Neural progenitor cell (in vitro differentiated cells): ENCODE measurements at regions not wholly inside any gene's neighbourhood (a gene's known extent, or its start where the extent isn't known, plus 50 kb on each side); places are given as distances from the start of the nearest gene placed in this dataset.

Experiments
- DNase-seq: peaks from one replicate; pipeline ENCODE4 v3.0.0-alpha.2; 2016; ENCODE audit warnings: low spot score
- H2AFZ ChIP-seq: fragments of 200-600 bp; sonication (generic); replicated peaks from 2 replicates; pipeline ENCODE4 v1.6.1; 2016; ENCODE audit warnings: antibody characterized with exemption
- H3F3A ChIP-seq: fragments of 200-600 bp; sonication (generic); 2 replicates; pipeline ENCODE4 v1.6.1; 2016; ENCODE audit warnings: antibody characterized with exemption, low read depth
- H3K27ac ChIP-seq: fragments of 200-600 bp; sonication (generic); 2 replicates; pipeline ENCODE4 v1.5.1; 2016; ENCODE audit warnings: mild to moderate bottlenecking
- H3K27me3 ChIP-seq: fragments of 200-600 bp; sonication (generic); 2 replicates; pipeline ENCODE4 v1.6.1; 2016; ENCODE audit warnings: mild to moderate bottlenecking, moderate library complexity
- H3K36me3 ChIP-seq: fragments of 200-600 bp; sonication (generic); 2 replicates; pipeline ENCODE4 v1.5.1; 2016
- H3K4me1 ChIP-seq: fragments of 200-600 bp; sonication (generic); 2 replicates; pipeline ENCODE4 v1.6.1; 2016; ENCODE audit warnings: mixed run types
- H3K4me2 ChIP-seq: fragments of 200-600 bp; sonication (generic); 2 replicates; pipeline ENCODE4 v1.6.1; 2016
- H3K4me3 ChIP-seq: fragments of 200-600 bp; sonication (generic); 2 replicates; pipeline ENCODE4 v1.5.1; 2016
- H3K79me2 ChIP-seq: fragments of 200-600 bp; sonication (generic); 2 replicates; pipeline ENCODE4 v1.6.1; 2016; ENCODE audit warnings: low read depth
- H3K9ac ChIP-seq: fragments of 200-600 bp; sonication (generic); 2 replicates; pipeline ENCODE4 v1.6.1; 2016
- H3K9me3 ChIP-seq: fragments of 200-600 bp; sonication (generic); 2 replicates; pipeline ENCODE4 v1.5.1; 2016; ENCODE audit warnings: low read depth
- H4K20me1 ChIP-seq: fragments of 200-600 bp; sonication (generic); 2 replicates; pipeline ENCODE4 v1.6.1; 2016; ENCODE audit warnings: low read depth
- H3K27ac Mint-ChIP-seq: 3 replicates; pipeline ENCODE4 v1.8.0; 2021; ENCODE audit warnings: mixed read lengths
- H3K27me3 Mint-ChIP-seq: 2 replicates; pipeline ENCODE4 v1.8.0; 2022; ENCODE audit warnings: low read depth, mild to moderate bottlenecking, inconsistent platforms, moderate library complexity, mixed read lengths; ENCODE audit not compliant: insufficient read depth
- H3K36me3 Mint-ChIP-seq: 3 replicates; pipeline ENCODE4 v1.8.0; 2021; ENCODE audit warnings: mixed read lengths
- H3K4me1 Mint-ChIP-seq: 3 replicates; pipeline ENCODE4 v1.8.0; 2021; ENCODE audit warnings: mixed read lengths
- H3K4me3 Mint-ChIP-seq: 3 replicates; pipeline ENCODE4 v1.8.0; 2021; ENCODE audit warnings: mild to moderate bottlenecking, moderate library complexity, mixed read lengths
- H3K9me3 Mint-ChIP-seq: 3 replicates; pipeline ENCODE4 v1.8.0; 2020; ENCODE audit warnings: mixed read lengths
- EZH2 ChIP-seq: fragments of 200-600 bp; sonication (generic); IDR thresholded peaks from 2 replicates; pipeline ENCODE4 v1.6.1; 2017; ENCODE audit warnings: antibody characterized with exemption, mild to moderate bottlenecking, moderate library complexity
- EZH2phosphoT487 ChIP-seq: fragments of 200-600 bp; sonication (generic); IDR thresholded peaks from 2 replicates; pipeline ENCODE4 v1.6.1; 2017; ENCODE audit warnings: antibody characterized with exemption
- TF ChIP-seq, protein P1 (sequence below): fragments of 200-600 bp; sonication (generic); IDR thresholded peaks from 2 replicates; pipeline ENCODE4 v1.5.1; 2017; ENCODE audit warnings: antibody characterized with exemption, mild to moderate bottlenecking

DNA sequence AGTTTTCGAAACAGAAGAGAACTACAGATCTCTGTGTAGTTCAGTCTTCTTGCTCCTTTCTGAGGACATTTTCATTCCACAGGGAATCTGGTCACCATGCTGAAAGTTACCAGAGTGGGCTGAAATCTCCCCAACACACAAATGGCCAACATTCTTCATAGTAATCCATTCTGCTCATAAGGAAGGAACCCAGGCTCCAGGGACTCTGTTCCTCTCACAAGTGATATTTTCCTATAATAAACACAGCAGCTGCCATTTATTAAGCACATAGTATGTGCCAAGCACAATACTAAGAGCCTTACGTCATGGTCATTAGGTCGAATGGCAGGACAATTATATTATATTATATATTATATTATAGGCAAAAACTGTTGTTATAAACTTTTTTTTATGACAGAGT is 109.8 kb downstream of the RAB11FIP2 start:
- no peak for DNase-seq
- no peaks in the 10 kb centered on the region for H3K36me3 Mint-ChIP-seq
- no peak for TF ChIP-seq EZH2
- TF ChIP-seq, protein P1, sequence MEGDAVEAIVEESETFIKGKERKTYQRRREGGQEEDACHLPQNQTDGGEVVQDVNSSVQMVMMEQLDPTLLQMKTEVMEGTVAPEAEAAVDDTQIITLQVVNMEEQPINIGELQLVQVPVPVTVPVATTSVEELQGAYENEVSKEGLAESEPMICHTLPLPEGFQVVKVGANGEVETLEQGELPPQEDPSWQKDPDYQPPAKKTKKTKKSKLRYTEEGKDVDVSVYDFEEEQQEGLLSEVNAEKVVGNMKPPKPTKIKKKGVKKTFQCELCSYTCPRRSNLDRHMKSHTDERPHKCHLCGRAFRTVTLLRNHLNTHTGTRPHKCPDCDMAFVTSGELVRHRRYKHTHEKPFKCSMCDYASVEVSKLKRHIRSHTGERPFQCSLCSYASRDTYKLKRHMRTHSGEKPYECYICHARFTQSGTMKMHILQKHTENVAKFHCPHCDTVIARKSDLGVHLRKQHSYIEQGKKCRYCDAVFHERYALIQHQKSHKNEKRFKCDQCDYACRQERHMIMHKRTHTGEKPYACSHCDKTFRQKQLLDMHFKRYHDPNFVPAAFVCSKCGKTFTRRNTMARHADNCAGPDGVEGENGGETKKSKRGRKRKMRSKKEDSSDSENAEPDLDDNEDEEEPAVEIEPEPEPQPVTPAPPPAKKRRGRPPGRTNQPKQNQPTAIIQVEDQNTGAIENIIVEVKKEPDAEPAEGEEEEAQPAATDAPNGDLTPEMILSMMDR, result no peak
- TF ChIP-seq EZH2phosphoT487, result no peak
- H3K9ac ChIP-seq, result no peak overlapping the region
- peaks cover 12% of the 10 kb centered on the region for H3K27me3 Mint-ChIP-seq
- no peak overlapping the region for H2AFZ ChIP-seq
- no peak overlapping the region for H3K27ac ChIP-seq
- H3K36me3 ChIP-seq, result no peaks in the 10 kb centered on the region
- no peak overlapping the region for H3K4me2 ChIP-seq
- no peaks in the 10 kb centered on the region for H3K79me2 ChIP-seq
- H3K9me3 ChIP-seq, result no peaks in the 10 kb centered on the region
- no peak overlapping the region for H3K4me3 ChIP-seq
- no peak overlapping the region for H3K27ac Mint-ChIP-seq
- H3K4me3 Mint-ChIP-seq, result no peak overlapping the region
- no peaks in the 10 kb centered on the region for H4K20me1 ChIP-seq
- no peaks in the 10 kb centered on the region for H3K27me3 ChIP-seq
- H3K9me3 Mint-ChIP-seq, result peaks cover 5% of the 10 kb centered on the region
- peaks cover 13% of the 10 kb centered on the region for H3F3A ChIP-seq
- H3K4me1 Mint-ChIP-seq, result peaks cover 16% of the 10 kb centered on the region
- H3K4me1 ChIP-seq, result peaks cover 25% of the 10 kb centered on the region

GRCh38 chr10:117938104-117938503 is 108.6 kb downstream of the RAB11FIP2 start:
- no peaks in the 10 kb centered on the region for H3K36me3 Mint-ChIP-seq
- no peak overlapping the region for H3K27ac Mint-ChIP-seq
- TF ChIP-seq, protein P1, result no peak
- TF ChIP-seq EZH2 (no peak), EZH2phosphoT487 (no peak)
- Histone ChIP-seq H3K9me3 (no peaks in the 10 kb centered on the region), H3K79me2 (no peaks in the 10 kb centered on the region), H3K4me2 (no peak overlapping the region), H3K36me3 (no peaks in the 10 kb centered on the region), H3K4me1 (peaks cover 25% of the 10 kb centered on the region), H3K4me3 (no peak overlapping the region), H3K9ac (no peak overlapping the region), H2AFZ (no peak overlapping the region), H3K27ac (no peak overlapping the region), H3F3A (peaks cover 12% of the 10 kb centered on the region), H4K20me1 (no peaks in the 10 kb centered on the region), H3K27me3 (no peaks in the 10 kb centered on the region)
- H3K27me3 Mint-ChIP-seq, result peaks cover 12% of the 10 kb centered on the region
- no peak overlapping the region for H3K4me3 Mint-ChIP-seq
- DNase-seq, result no peak
- H3K9me3 Mint-ChIP-seq, result peaks cover 5% of the 10 kb centered on the region
- H3K4me1 Mint-ChIP-seq, result peaks cover 16% of the 10 kb centered on the region

DNA sequence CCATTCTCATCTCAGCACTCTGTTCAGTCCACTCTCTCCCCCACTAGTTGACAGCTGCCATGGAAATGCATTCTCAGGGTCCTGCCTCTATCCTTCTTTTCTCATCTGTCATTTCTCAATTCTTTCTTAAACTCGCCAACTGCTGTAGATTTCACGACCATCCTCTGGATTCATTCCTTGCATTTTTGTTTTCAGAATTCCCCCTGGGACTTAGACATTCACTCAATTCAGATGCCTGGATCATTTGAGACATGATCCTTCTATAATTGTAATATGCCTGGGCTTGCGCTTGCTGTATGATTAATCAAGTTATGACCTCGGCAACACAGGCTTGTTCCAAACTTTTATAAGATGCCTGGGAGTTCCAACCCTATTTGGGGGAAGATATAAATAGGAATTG is 104.5 kb downstream of the RAB11FIP2 start:
- Mint-ChIP-seq H3K36me3 (no peaks in the 10 kb centered on the region), H3K27ac (no peak overlapping the region), H3K4me3 (no peak overlapping the region), H3K9me3 (peaks cover 7% of the 10 kb centered on the region), H3K4me1 (no peaks in the 10 kb centered on the region), H3K27me3 (peaks cover 5% of the 10 kb centered on the region)
- no peak overlapping the region for H3K27ac ChIP-seq
- no peak overlapping the region for H3K4me2 ChIP-seq
- H3K9me3 ChIP-seq, result no peaks in the 10 kb centered on the region
- DNase-seq, result no peak
- peaks cover 4% of the 10 kb centered on the region for H3F3A ChIP-seq
- TF ChIP-seq, protein P1, result no peak
- no peak for TF ChIP-seq EZH2
- no peak for TF ChIP-seq EZH2phosphoT487
- H4K20me1 ChIP-seq, result no peaks in the 10 kb centered on the region
- no peak overlapping the region for H3K4me3 ChIP-seq
- H2AFZ ChIP-seq, result no peak overlapping the region
- H3K36me3 ChIP-seq, result no peaks in the 10 kb centered on the region
- H3K9ac ChIP-seq, result no peak overlapping the region
- no peaks in the 10 kb centered on the region for H3K27me3 ChIP-seq
- H3K4me1 ChIP-seq, result peaks cover 7% of the 10 kb centered on the region
- H3K79me2 ChIP-seq, result no peaks in the 10 kb centered on the region
